Progenitor cell of endocrine pancreas (in vitro differentiated cells): ENCODE measurements at regions not wholly inside any gene's neighbourhood (a gene's known extent, or its start where the extent isn't known, plus 50 kb on each side); places are given as distances from the start of the nearest gene placed in this dataset.

Source experiments
- DNase-seq: peaks from one replicate; pipeline ENCODE4 v3.0.0; 2021; ENCODE audit warnings: low spot score; ENCODE audit not compliant: unreplicated experiment
- H3K27ac Mint-ChIP-seq: 2 replicates; pipeline ENCODE4 v1.8.0; 2021; ENCODE audit warnings: mild to moderate bottlenecking, moderate library complexity, mixed read lengths
- H3K27me3 Mint-ChIP-seq: 2 replicates; pipeline ENCODE4 v1.8.0; 2021; ENCODE audit warnings: mixed read lengths
- H3K36me3 Mint-ChIP-seq: 2 replicates; pipeline ENCODE4 v1.8.0; 2022; ENCODE audit warnings: mixed read lengths; ENCODE audit not compliant: insufficient read depth
- H3K4me1 Mint-ChIP-seq: 2 replicates; pipeline ENCODE4 v1.8.0; 2021; ENCODE audit warnings: low read depth, mixed read lengths
- H3K4me3 Mint-ChIP-seq: 2 replicates; pipeline ENCODE4 v1.8.0; 2021; ENCODE audit warnings: low read depth, mild to moderate bottlenecking, moderate library complexity, mixed read lengths
- H3K9me3 Mint-ChIP-seq: 2 replicates; pipeline ENCODE4 v1.8.0; 2021; ENCODE audit warnings: low read depth, mixed read lengths
- TF ChIP-seq, protein P1 (sequence below): fragments of 200-600 bp; sonication (generic); IDR thresholded peaks from one replicate; pipeline ENCODE4 v1.5.0; 2021; ENCODE audit warnings: antibody characterized with exemption, mild to moderate bottlenecking; ENCODE audit not compliant: unreplicated experiment

DNA sequence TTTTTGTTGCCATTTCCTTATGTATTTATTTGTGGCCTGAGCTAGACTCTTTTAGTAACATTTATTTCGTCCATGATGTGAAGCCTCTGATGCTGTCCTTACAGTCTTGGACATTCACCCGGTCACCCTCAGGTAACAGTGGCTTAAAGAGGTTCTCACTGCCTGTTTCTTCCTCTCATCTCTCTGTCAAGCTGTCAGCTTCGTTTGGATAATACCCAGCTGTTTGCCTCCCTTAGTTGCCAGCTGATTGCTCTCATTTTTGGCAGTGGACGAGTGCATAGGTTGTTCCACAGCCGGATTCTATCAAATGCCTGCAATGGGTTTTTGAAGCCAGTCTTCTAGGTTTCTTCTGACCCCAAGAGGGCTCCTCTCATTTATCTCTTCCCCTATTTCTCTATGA, 427.7 kb downstream of the MED10 start:
- H3K27me3 Mint-ChIP-seq = peaks cover 49% of the 10 kb centered on the region
- no peaks in the 10 kb centered on the region for H3K4me1 Mint-ChIP-seq
- no peak overlapping the region for H3K4me3 Mint-ChIP-seq
- TF ChIP-seq, protein P1, sequence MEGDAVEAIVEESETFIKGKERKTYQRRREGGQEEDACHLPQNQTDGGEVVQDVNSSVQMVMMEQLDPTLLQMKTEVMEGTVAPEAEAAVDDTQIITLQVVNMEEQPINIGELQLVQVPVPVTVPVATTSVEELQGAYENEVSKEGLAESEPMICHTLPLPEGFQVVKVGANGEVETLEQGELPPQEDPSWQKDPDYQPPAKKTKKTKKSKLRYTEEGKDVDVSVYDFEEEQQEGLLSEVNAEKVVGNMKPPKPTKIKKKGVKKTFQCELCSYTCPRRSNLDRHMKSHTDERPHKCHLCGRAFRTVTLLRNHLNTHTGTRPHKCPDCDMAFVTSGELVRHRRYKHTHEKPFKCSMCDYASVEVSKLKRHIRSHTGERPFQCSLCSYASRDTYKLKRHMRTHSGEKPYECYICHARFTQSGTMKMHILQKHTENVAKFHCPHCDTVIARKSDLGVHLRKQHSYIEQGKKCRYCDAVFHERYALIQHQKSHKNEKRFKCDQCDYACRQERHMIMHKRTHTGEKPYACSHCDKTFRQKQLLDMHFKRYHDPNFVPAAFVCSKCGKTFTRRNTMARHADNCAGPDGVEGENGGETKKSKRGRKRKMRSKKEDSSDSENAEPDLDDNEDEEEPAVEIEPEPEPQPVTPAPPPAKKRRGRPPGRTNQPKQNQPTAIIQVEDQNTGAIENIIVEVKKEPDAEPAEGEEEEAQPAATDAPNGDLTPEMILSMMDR = no peak
- no peak overlapping the region for H3K27ac Mint-ChIP-seq
- DNase-seq = no peak
- H3K36me3 Mint-ChIP-seq = no peaks in the 10 kb centered on the region
- H3K9me3 Mint-ChIP-seq = peaks cover 11% of the 10 kb centered on the region

GRCh38 chr5:5941486-5941885, 436.9 kb downstream of the MED10 start:
- Mint-ChIP-seq H3K4me3 (no peak overlapping the region), H3K4me1 (no peaks in the 10 kb centered on the region), H3K27ac (no peak overlapping the region), H3K9me3 (no peaks in the 10 kb centered on the region), H3K36me3 (no peaks in the 10 kb centered on the region), H3K27me3 (peaks cover 13% of the 10 kb centered on the region)
- DNase-seq = no peak
- TF ChIP-seq, protein P1 = no peak

DNA sequence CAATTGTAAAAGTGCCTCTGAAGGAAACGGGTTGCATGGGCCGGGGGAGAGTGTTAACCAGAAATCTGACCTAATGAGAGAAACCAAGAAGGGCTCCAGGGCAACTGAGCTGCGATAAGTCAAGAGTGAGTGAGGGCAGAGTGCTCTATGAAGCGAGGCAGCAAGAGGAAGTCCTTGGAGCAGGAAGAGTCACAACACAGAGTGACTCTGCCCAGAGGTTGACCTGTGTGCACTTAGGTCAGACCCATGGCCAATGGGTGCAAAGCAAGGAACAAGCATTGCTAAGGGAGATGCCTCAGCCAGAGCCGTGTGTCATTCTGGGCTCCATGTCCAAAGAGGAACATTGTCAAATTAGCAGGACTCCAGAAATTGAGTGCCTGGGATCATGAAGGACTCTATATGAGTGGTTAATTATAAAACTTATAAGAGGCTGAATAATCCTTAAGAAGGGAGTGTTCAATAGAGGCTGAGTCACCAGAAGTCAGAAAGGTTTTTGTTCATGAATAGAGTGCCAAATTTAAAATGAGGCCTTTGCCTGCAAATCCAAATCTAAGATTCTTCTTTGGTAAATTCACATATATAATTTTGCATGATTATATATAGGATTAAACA, 438.5 kb downstream of the MED10 start:
- peaks cover 9% of the 10 kb centered on the region for H3K27me3 Mint-ChIP-seq
- TF ChIP-seq, protein P1 = no peak

GRCh38 chr5:5933651-5934050, 444.7 kb downstream of the MED10 start:
- Mint-ChIP-seq H3K27me3 (peaks cover 39% of the 10 kb centered on the region), H3K4me3 (no peak overlapping the region), H3K36me3 (no peaks in the 10 kb centered on the region), H3K4me1 (no peaks in the 10 kb centered on the region), H3K27ac (no peak overlapping the region), H3K9me3 (no peaks in the 10 kb centered on the region)
- DNase-seq = no peak
- TF ChIP-seq, protein P1 = no peak

More for the DNA sequence above, 438.5 kb downstream of the MED10 start:
- H3K36me3 Mint-ChIP-seq = no peaks in the 10 kb centered on the region
- H3K27ac Mint-ChIP-seq = no peak overlapping the region
- H3K9me3 Mint-ChIP-seq = no peaks in the 10 kb centered on the region
- DNase-seq = no peak
- no peaks in the 10 kb centered on the region for H3K4me1 Mint-ChIP-seq
- H3K4me3 Mint-ChIP-seq = no peak overlapping the region

DNA sequence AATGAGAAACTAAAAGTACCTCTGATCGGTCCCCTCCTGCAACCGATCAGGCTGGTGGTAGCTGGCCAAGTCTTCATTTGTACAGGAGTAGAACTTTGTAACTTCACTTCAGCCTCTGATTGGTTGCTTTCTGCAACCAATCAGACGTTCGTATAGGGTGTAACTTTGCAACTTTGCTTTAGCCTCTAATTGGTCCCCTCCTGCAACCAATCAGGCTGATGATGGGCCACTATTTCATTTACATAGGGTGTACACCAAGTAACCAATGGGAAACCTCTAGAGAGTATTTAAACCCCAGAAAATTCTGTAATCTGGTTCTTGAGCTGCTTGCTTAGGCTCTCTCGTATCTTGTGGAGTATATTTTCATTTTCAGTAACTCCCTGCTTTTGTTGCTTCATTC, 445.5 kb downstream of the MED10 start:
- no peak for DNase-seq
- H3K27ac Mint-ChIP-seq = no peak overlapping the region
- H3K27me3 Mint-ChIP-seq = peaks cover 43% of the 10 kb centered on the region
- no peaks in the 10 kb centered on the region for H3K36me3 Mint-ChIP-seq
- H3K4me3 Mint-ChIP-seq = no peak overlapping the region
- TF ChIP-seq, protein P1 = no peak
- H3K4me1 Mint-ChIP-seq = no peaks in the 10 kb centered on the region
- no peaks in the 10 kb centered on the region for H3K9me3 Mint-ChIP-seq
